ENCODE measurements at regions not wholly inside any gene's neighbourhood (a gene's known extent, or its start where the extent isn't known, plus 50 kb on each side); places are given as distances from the start of the nearest gene placed in this dataset.

- no peak for TF ChIP-seq POLR2AphosphoS5 (IDR thresholded peaks at IDR 0.05; ENCODE audit: low read depth, low read length)
- TF ChIP-seq GABPA (IDR thresholded peaks at IDR 0.05; ENCODE audit: low read depth): no peak
- TF ChIP-seq RAD21 (IDR thresholded peaks at IDR 0.05; ENCODE audit: low read length): no peak
- TF ChIP-seq USF2 (IDR thresholded peaks at IDR 0.05; ENCODE audit: borderline replicate concordance, low read depth, low read length): no peak
- TF ChIP-seq, protein P1, sequence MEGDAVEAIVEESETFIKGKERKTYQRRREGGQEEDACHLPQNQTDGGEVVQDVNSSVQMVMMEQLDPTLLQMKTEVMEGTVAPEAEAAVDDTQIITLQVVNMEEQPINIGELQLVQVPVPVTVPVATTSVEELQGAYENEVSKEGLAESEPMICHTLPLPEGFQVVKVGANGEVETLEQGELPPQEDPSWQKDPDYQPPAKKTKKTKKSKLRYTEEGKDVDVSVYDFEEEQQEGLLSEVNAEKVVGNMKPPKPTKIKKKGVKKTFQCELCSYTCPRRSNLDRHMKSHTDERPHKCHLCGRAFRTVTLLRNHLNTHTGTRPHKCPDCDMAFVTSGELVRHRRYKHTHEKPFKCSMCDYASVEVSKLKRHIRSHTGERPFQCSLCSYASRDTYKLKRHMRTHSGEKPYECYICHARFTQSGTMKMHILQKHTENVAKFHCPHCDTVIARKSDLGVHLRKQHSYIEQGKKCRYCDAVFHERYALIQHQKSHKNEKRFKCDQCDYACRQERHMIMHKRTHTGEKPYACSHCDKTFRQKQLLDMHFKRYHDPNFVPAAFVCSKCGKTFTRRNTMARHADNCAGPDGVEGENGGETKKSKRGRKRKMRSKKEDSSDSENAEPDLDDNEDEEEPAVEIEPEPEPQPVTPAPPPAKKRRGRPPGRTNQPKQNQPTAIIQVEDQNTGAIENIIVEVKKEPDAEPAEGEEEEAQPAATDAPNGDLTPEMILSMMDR (IDR thresholded peaks at IDR 0.05): no peak
- no peak for TF ChIP-seq EP300 (IDR thresholded peaks at IDR 0.05; ENCODE audit: borderline replicate concordance in 1 of 2, low read depth in 1 of 2, low read length in 1 of 2)
- TF ChIP-seq REST (IDR thresholded peaks at IDR 0.05; ENCODE audit: low read depth, low read length): no peak
- no peak for TF ChIP-seq EZH2phosphoT487 (IDR thresholded peaks at IDR 0.05; ENCODE audit: borderline replicate concordance, low read depth)
- TF ChIP-seq, protein P2, sequence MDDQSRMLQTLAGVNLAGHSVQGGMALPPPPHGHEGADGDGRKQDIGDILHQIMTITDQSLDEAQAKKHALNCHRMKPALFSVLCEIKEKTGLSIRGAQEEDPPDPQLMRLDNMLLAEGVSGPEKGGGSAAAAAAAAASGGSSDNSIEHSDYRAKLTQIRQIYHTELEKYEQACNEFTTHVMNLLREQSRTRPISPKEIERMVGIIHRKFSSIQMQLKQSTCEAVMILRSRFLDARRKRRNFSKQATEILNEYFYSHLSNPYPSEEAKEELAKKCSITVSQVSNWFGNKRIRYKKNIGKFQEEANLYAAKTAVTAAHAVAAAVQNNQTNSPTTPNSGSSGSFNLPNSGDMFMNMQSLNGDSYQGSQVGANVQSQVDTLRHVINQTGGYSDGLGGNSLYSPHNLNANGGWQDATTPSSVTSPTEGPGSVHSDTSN (IDR thresholded peaks at IDR 0.05): no peak
- no peak for TF ChIP-seq MAX (IDR thresholded peaks at IDR 0.05; ENCODE audit: low read depth)
Measured at GRCh38 chr6:80640176-80640575, 533.7 kb downstream of the BCKDHB start.
